ENCODE measurements at regions not wholly inside any gene's neighbourhood (a gene's known extent, or its start where the extent isn't known, plus 50 kb on each side); places are given as distances from the start of the nearest gene placed in this dataset.

GRCh38 chr22:47802421-47802820, 1040.0 kb downstream of the TBC1D22A start:
- DNase-seq (ENCODE audit: low read depth), result no peak

DNA sequence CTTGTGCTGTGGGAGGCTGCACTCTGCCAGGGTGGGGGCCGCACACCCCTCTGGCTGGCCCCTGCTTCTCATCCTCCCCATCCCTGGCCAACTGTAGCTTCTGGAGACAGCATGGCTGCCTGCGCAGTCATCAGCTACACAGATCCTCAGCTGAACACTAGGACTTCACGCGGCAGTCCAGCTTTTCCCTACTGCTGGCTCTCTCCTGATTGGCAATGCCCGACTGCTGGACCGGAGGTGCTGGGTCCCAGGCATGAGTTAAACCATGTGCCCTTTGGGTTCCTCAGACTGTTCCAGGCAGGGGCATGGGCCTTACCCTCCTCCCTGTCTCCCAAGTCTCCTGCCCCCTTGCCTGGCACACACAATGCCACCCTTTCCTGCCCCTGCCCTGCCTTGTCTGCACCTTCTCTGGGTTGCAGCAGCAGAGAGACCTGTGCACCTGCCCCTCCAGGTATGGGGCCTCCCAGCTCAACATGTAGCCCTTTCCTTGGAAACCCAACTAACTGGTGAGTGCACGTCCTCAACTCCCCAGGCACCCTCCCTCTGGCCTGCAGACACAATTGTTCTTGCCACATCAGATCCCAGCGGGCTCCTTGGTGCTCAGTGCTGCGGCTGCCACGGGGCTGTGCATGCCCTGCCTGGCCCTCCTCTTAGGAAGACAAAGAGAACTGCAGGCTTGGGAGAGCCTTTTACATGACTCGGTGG, 1039.2 kb downstream of the TBC1D22A start:
- DNase-seq (ENCODE audit: low read depth), result no peak

DNA sequence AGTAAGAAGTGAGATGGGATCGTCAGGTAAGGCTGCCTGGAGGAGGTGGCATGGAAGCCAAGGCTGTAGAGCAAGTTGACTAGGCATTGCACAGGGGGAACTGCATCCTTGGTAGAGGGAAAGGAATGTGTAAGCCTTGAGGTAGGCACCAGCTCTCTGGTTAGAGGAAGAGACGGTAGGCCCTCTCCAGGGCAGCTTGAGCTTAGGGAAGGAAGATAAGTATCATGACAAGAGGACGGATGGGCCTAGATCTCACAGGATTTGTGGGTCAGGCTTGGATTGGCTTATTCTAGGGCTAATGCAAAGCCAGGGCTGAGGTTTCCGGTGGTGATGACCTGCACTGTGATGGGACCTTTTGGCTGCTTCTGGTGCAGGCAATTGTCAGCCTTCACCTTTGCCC, 1035.8 kb downstream of the TBC1D22A start:
- no peak for DNase-seq (ENCODE audit: low read depth)

DNA sequence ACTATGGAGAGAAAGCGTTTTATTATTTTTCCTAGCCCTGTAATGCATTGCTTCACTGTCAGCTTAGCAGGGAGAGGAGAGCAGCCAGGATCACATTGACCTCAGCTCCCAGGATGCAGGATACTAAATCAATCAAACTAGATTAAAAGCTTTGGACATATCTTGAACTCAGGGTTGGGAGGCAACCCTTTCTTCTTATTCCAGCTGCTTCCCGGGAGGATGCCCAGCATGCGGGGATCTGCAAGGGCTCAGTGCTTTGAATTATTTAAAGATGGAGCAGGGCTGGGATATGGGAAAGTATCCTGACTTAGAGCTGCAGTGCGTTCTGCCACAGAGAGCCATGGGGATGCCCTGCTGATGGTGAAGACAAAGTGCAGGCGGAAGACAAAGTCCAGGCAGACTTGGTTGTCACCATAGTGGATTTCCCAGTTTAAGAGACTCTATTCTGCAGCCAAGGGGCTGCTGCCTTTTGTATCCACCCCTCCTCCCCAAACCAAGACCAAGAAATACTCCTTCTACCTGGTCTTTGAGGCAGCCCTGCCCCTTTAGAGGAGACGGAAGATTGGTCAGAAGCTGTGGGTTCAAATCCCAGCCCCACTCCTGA, 1035.0 kb downstream of the TBC1D22A start:
- DNase-seq (ENCODE audit: low read depth), result no peak

- no peak for DNase-seq (ENCODE audit: low read depth)
Measured at GRCh38 chr22:47796128-47796908, 1033.9 kb downstream of the TBC1D22A start.

- no peak for DNase-seq (ENCODE audit: low read depth)
Measured at GRCh38 chr22:47795477-47796127, 1033.2 kb downstream of the TBC1D22A start.

GRCh38 chr22:47794851-47795250, 1032.4 kb downstream of the TBC1D22A start:
- DNase-seq (ENCODE audit: low read depth), result no peak

DNA sequence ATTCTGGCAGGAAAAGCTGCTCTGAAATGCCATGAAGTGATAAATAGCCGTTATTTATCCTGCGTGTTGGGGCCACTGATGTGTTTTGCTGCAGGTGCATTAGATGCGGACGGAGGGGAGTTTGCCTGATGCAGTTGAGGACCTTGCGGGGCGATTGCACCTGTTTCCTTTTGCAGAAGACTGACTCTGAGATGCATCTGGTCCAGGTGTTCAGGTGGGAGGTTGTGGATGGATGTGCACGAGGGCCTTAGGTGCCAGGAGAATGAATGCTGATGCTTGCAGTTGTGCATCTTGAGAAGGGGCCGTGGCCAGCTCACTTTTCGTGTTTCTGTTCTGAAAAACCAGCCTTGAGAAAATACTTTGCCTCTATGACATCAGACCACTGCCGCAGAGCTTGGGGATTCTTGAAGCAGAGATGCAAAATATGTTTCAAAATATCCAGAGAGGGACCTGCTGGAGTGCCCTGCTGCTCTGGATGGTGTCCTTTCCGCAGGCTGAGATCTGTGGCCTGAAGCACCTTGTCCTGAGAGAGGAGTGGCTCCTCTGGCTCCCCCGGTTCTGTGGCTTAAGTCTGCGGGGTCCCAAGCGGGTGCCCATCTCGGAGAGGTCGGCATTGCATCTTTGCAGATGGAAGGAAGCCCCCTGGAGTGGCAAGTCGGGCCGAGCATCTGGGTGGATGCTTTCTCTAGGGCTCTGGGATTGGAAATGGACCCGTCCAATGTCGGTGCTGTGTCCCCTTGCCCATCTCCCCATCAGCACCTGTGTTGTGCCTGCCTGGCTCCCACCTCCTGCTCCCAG, 1031.1 kb downstream of the TBC1D22A start:
- no peak for DNase-seq (ENCODE audit: low read depth)

DNA sequence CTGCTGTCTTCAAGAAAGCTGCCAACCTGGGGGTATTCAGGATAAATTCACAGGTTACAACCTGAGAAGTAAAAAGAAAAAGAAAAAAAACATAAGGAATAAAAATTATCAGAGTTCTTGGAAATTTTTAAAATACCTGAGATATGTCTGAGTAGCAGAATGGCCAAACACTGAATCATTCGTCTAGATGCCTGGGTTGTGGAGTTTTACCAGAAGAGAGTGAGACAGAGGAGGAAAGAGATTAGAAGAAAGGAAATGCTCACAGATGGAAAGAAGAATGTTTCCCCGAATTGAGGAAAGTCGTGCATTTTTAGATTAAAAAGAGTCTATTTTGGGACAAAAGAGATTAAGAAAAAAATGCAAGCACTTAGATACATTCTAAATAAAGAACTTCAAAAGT, 1026.7 kb downstream of the TBC1D22A start:
- no peak for DNase-seq (ENCODE audit: low read depth)

GRCh38 chr22:47788461-47788860, 1026.0 kb downstream of the TBC1D22A start:
- DNase-seq (ENCODE audit: low read depth), result no peak

DNA sequence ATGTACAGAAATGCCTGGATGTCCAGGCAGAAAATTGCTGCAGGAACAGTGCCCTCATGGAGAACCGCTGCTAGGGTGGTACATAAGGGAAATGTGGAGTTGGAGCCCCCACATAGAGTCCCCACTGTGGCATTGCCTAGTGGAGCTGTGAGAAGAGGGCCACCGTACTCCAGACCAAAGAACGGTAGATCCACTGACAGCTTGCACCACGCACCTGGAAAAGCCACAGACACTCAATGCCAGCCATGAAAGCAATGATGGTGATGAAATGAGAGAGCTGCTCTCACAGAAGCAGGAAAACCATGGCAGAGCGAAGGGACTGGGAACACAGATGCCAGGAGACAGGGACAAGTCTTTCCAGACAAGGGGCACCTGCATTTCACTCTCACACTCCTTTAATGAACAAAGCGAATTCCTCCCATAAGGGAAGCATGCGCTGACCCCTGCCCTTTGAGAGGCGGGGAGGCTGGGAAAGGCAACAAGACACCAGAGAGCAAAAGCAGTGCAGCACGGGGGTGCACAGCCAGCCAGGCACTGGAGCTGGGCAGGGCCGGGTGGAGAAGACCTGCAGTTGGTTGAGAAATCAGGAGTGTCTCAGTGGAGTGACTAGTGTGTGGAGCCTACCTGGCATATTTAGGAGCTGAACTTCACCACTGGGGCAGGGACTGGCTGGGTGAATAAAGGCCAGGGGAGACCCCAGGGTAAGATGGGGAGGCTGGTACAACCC, 1025.2 kb downstream of the TBC1D22A start:
- DNase-seq (ENCODE audit: low read depth), result no peak

- DNase-seq (ENCODE audit: low read depth), result no peak
Measured at GRCh38 chr22:47786650-47787290, 1024.3 kb downstream of the TBC1D22A start.

DNA sequence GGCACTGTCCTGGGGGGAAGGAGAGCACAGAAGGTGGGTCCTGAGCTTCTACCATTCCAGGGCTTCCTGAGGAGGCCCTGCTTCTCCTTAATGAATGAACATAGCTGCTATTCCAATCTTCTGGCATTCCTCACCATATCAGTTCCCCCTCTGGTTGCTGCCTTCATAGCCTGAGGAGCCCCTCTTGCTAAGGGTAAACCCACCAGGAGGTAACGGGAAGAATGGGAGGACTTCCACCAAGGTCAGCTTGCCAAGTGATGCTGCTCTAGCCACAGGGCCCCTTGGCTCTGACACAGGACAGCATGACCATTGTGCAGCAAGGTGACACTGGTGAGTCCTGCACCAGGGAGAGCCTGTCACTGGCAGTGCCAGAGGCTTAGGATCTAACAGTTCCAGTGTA, 1022.5 kb downstream of the TBC1D22A start:
- DNase-seq (ENCODE audit: low read depth), result no peak

- no peak for DNase-seq (ENCODE audit: low read depth)
Measured at GRCh38 chr22:47784367-47784983, 1022.0 kb downstream of the TBC1D22A start.

DNA sequence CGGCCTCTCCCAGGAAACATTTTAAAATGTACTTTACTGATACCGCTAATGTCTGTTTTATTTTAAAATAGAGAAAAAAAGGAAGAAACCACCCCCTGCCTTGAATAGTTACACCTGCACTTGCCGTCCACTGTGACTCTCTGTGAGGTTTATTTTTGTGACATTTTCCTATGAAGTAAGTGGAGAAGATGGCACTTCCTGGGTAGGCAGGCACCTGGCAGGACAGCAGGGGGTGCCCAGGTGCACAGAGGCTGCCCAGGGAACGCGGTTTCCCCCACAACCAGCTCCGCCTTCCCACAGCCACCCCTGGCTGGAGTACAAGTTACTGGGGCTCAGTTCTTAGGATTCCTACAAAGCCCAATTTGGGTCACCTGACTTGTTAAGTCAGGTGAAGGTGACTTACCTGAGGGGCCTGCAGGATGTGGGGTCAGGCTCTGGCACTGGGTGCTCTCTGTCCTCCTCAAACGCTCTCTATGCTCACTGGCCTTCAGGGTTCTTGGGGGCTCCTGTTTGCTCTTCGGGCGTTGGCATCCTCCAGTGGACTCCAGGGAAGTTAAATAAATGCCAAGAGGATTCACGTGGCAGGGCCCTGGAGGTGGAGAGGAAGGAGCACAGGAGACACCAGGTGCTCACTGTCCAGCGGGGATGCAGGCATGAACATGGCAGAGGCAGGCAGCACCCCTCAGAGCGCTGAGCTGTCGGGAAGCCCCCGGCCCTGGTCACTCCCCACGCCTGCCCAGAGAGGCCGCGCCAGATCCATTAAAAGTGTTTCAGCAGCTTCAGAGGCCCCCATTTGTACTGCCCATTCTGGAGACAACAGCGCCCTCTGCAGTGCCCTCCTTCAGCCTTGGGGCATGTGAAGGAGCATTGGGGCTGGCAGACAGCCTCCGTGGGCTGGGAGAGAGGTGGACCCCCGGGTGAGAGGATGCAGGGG, 1021.2 kb downstream of the TBC1D22A start:
- no peak for DNase-seq (ENCODE audit: low read depth)

DNA sequence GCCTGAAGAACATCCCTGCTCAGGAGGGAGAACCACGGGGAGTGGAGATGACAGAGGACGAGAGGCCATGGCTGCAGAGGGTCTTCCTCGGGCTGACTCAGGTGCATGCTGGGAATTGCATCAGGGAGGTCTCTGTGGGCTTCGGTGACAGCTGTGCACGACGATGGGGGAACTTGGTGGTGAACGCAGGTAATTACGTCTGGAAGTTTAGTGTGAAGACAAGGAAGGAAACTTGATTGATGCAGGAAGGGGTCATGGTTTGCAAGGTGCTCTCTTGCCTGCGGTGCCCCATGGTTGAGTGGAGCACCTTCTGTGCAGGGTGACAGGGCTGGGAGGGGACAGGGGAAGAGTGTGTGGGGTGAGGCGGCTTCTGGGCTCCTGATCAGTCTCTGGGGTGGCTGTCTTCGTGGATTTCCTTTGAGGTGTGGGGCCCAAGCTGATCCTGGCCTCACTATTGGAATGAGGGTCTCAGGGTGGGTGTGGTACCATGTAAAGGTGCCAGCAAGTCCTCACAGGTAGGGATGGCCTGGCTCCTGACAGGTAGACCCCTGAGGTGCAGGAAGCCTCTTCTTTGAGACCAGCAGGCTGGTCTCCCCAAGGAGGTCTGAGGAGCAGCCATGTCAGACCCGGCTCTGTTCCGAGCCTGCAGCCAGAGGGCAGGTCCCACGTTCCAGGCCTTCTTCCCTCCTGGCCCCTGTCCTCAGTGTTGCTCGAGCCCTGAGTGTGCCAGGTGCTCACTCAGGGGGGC, 1020.1 kb downstream of the TBC1D22A start:
- no peak for DNase-seq (ENCODE audit: low read depth)

DNA sequence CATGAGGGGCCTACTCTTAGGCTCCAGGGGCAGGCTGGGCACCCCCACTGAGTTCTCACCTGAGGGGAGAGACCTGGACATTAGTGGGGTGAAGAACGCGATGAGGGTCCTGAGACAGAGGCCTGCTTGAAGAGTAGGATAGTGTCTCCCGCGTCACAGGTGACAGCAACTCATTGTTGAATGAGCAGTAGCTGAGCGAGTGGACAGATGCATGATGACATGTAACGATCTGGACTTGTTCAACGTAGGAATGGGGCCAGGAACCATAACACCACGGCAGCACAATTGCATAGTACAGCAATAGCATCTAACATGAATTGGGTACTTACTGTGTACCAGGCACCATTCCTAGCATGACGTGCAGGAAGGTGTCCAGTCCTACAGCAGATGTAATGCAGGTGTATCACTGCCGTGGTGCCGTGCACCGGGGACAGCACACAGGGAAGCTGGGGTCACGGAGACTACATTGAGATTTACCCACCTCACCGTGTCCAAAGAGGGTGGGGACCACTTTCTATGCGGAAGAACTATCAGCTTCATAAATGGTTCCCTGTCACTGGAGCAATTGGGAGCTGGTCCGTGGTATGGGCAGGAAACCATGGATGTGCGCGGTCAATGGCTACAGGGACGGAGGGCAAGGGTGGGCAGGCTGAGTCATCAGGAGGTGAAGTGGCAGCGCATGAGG, 1019.1 kb downstream of the TBC1D22A start:
- no peak for DNase-seq (ENCODE audit: low read depth)
